COR-L47 (cell line): ENCODE measurements at regions not wholly inside any gene's neighbourhood (a gene's known extent, or its start where the extent isn't known, plus 50 kb on each side); places are given as distances from the start of the nearest gene placed in this dataset.
"Not testable (repeated sequence)": the region's sequence is repeated elsewhere in the genome, so short reads cannot be mapped to it uniquely, and the experiment has no call there.

Experiments used
- DNase-seq: peaks from one replicate; lab custom pipeline; 2025; lab: John Stamatoyannopoulos, UW

- not testable (repeated sequence) for DNase-seq
These were observed 234.4 kb upstream of the EDNRA start for GRCh38 chr4:147246528-147246927.

GRCh38 chr4:147247579-147247978 lies 233.3 kb upstream of the EDNRA start:
- DNase-seq, result no peak

DNA sequence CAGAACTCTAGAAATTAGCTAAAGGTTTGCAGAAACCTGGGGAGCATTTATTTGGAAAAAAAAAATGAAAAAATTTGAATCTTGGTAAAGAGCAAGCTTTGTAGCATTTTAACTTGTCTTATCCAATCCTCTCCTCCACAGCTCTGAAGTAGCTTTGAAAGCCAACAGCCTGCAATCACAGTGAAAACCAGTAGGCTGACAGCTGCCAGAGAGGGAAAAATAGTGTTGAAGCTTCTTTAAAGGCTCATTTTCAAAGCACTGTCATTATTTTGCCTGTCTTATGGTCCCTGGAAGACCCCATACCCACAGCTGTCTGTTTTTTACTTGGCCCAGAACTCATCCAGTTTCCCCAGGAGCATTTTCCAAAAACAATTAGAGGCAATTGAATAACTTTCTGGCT lies 230.8 kb upstream of the EDNRA start:
- DNase-seq, result no peak

- DNase-seq, result not testable (repeated sequence)
These were observed 225.6 kb upstream of the EDNRA start for GRCh38 chr4:147255268-147255667.

GRCh38 chr4:147259271-147259670 lies 221.6 kb upstream of the EDNRA start:
- not testable (repeated sequence) for DNase-seq

DNA sequence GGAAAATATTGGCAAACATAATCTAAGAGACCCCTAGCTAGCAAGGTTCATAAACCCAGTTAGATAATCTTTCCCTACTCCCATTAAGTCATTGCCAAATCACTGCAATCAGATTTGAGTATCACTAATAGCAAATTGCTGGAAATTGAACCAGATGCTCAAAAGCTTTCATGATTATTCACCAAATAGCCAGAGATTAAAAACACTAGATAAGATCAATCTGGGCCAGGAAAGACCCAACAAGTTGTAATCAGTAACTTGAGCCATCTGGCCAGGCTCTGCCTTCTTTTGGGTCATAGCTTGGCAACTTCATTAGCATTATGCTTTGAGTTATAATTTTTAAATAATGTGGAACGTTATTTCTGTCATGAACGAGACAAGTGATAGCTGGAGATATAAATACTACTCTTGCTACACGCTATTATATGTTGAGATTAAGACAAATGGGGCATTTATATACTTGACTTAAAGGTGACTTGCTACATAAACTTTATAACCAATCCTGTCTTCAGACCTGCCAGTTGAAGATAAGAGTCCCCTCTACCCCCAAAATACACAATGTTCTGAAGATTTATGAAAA lies 196.6 kb upstream of the EDNRA start:
- DNase-seq, result no peak

GRCh38 chr4:147284935-147285334 lies 196.0 kb upstream of the EDNRA start:
- DNase-seq, result no peak

DNA sequence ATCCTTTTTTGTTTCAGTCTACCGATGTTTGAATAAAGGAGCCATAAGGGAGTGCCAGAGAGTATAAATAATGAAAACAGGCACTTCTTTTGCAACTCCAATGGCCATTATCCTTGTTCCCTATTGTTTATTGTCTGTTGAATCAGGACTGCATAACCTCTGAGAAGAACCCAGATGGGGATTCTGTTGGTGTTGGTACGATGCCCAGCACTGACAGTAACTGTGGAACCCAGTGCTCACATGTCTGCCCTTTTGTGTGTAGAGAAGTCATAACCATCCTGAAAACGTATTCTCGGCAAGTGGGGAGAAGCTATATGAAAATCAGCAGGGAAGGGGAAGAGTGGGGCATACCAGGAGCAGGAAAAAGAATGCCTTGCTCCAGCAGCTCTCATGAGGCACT lies 195.1 kb upstream of the EDNRA start:
- DNase-seq, result no peak

DNA sequence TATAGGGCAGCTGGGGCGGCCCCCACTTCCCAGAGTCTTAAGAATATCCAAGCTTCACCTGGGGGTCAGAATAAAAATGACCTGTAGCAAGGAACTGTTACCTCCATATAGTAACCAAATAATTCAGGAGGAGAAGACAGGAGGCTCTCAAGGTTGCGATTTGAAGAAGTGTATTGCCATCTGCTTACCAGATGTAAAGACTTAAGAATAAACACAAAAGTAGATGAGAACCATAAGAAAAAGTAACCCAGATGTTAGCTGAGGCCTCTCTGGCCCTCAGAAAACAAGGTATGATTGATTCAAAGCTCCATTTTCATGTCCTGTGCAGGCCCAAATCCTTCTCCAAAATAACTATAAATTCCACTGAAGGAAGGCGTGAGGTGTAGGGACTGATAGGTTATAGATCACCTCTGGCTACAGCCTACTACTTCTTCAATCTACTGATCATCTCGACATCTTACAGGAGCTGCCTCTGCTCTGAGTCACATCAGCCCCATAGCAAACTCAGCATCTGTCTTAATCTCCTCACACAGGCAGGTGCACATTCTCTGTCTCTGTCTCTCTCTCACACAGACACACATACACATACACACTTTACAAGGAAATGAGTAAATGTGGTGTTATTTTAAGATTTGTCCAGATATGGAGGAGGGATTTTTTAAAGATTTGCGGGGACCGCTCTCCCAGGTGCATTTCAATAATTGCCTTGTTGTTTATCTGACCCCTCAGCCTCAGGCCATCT lies 193.9 kb upstream of the EDNRA start:
- no peak for DNase-seq

DNA sequence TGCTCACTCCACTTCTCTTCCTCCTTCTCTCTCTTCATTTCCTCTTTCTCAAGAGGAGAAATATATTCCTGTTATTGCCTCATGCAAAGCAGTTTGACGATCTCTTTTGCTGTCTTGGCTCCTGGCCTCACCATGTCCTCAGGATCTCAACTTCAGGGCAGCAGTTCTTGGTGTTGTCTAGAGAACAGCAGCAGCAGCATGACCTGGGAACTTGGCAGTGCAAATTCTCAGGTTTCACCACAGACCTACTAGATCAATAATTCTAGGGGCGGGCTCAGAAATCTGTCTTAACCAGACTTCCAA lies 193.4 kb upstream of the EDNRA start:
- no peak for DNase-seq

DNA sequence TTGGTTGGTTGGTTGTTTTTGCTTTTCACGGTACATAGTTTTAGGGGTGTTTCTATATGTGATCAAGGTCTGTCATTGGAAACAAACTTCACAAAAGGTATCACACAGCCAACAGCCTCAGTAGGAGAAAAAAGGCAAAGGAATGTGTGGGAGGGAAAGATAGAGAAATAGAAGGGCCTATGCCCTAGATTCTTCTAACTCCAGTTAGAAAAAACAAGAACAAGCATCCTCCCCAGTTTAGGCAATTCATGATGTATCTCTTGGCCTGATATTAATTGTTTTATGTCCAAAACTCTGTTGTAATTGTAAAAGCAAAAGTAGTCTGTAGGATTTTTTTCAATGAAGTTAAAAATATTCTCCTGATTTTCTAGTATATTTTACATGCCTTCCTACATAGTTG lies 192.4 kb upstream of the EDNRA start:
- DNase-seq, result no peak

GRCh38 chr4:147289181-147289580 lies 191.7 kb upstream of the EDNRA start:
- DNase-seq, result no peak

- DNase-seq, result not testable (repeated sequence)
These were observed 188.1 kb upstream of the EDNRA start for GRCh38 chr4:147292604-147293313.

DNA sequence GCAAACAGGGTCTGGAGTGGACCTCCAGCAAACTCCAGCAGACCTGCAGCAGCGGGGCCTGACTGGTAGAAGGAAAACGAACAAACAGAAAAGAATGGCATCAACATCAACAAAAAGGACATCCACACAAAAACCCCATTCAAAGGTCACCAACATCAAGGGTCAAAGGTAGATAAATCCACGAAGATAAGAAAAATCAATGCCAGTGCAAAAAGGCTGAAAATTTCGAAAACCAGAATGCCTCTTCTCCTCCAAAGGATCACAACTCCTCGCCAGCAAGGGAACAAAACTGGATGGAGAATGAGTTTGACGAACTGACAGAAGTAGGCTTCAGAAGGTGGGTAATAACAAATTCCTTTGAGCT lies 187.6 kb upstream of the EDNRA start:
- not testable (repeated sequence) for DNase-seq

GRCh38 chr4:147299205-147299604 lies 181.7 kb upstream of the EDNRA start:
- no peak for DNase-seq

- DNase-seq, result no peak
These were observed 177.6 kb upstream of the EDNRA start for GRCh38 chr4:147303174-147303872.

- no peak for DNase-seq
These were observed 177.0 kb upstream of the EDNRA start for GRCh38 chr4:147303873-147304229.

DNA sequence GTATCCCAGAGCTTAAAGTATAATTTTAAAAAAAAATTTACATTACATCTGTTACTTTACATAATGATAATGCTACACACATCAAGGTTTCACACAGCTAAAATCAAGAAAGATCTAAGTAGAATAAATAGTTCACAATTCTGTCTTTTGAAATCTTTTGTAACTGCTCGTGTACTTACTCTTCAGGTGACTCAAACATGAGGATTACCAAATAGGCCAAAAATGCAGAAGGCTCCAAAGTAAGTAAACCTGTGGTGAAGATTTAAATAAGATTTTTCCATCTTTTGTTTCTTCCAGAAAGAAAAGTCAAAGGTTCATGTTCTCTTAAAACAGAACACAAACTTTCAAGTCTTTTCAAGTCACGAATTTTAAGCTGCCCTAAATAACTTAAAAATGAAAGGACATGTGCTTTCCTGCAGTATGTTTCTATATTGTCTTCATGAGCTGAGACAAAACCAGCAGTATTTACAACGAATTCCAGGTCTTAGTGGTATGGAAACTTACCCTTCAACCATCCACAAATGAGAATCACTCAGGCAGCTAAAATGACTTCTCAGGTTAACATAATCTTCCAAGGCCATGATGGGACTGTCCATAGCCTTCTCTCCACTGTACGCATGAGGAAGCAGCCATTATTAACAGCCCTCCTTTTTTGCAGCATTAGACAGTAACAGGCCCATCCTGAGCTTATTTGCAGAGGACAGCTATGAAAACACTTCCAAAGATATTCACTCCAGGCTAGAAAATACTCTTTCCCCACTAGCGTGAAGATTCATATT lies 172.8 kb upstream of the EDNRA start:
- no peak for DNase-seq

DNA sequence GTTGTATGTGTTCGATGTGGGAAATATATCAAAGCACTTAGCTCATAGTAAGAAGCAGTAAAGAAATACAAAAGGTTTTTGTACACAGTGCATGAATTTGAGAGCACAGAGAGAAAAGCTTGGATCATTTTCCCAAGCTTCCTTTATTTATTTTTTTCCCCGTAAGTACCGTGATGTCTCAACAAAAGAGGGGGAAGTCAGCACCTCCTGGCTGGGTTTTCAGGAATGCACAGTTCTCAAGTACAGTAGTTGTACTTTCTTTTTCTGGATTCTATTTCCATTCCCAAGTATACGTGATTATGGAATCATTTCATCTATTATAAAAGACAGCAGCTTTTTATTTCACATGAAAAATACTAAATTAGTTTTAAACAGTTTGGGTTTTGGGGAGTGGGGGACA lies 171.5 kb upstream of the EDNRA start:
- no peak for DNase-seq

DNA sequence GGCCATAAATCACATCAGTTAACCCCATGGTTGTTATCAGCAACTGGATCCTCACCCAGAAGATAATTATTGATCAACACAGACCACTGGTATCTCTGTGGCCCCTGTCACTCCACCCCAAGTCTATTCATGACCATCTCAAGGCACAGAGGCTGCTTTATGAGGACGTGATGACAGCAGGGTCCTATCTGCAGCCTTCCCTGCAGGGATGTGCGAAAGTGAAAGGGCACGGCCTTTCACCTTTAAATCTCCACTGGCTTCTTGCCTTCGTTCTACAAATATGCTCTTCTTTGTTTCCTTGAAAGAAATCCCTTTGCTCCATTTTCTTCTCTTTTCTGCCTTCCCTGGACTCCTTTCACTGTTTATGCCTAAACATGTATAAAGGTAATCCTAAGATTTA lies 170.6 kb upstream of the EDNRA start:
- no peak for DNase-seq

DNA sequence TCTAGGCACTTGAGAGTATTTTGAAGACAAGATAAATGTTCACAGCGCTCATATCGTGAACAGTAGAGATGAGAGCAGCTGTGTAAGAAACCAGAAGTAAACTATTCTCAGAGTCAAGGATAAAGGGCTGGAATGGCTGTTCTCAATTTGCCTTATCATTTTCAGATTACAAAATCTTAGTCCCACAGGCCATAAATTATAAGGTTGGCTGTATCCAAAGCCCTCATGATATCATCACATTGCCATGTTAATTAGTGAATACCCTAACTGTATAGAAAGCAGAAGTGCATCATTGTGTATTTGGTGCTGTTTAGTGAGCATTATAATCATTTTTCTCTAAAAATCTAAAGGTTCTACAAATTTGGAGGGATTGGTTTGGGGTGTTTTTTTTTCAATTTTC lies 168.9 kb upstream of the EDNRA start:
- DNase-seq, result no peak

GRCh38 chr4:147312376-147313046 lies 168.4 kb upstream of the EDNRA start:
- DNase-seq, result no peak
